HL-60 (cell line): ENCODE measurements at regions not wholly inside any gene's neighbourhood (a gene's known extent, or its start where the extent isn't known, plus 50 kb on each side); places are given as distances from the start of the nearest gene placed in this dataset.

Experiments used
- DNase-seq, 2 experiments: peaks; one replicate each; pipeline ENCODE4 v3.0.0-alpha.2; 2010 to 2020; ENCODE audit warnings: low read depth in 1 of 2, low spot score in 1 of 2
- H3K27ac ChIP-seq: fragments of 250-450 bp; sonication (Bioruptor Pico); replicated peaks from 2 replicates; pipeline ENCODE4 v1.5.1; 2020; ENCODE audit warnings: mild to moderate bottlenecking, moderate library complexity
- H3K27me3 ChIP-seq: fragments of 250-450 bp; sonication (Bioruptor Pico); 2 replicates; pipeline ENCODE4 v1.5.1; 2021; ENCODE audit warnings: mild to moderate bottlenecking, moderate library complexity; ENCODE audit not compliant: insufficient read depth, poor library complexity, severe bottlenecking
- H3K4me3 ChIP-seq: replicated peaks from 2 replicates; pipeline ENCODE4 v1.5.1; 2011; ENCODE audit warnings: mild to moderate bottlenecking, control low read depth, low read length; ENCODE audit not compliant: insufficient read depth
- GABPA ChIP-seq: IDR thresholded peaks from 2 replicates; pipeline ENCODE4 v1.6.1; 2012; ENCODE audit warnings: low read depth
- POLR2AphosphoS5 ChIP-seq: IDR thresholded peaks from 2 replicates; pipeline ENCODE4 v1.6.1; 2012; ENCODE audit warnings: low read depth
- REST ChIP-seq: IDR thresholded peaks from 2 replicates; pipeline ENCODE4 v1.6.1; 2012; ENCODE audit warnings: low read depth; ENCODE audit not compliant: insufficient replicate concordance
- SPI1 ChIP-seq: IDR thresholded peaks from 2 replicates; pipeline ENCODE4 v1.6.1; 2012; ENCODE audit warnings: low read depth, mild to moderate bottlenecking, borderline replicate concordance
- TF ChIP-seq, protein P1 (sequence below): IDR thresholded peaks from one replicate; pipeline ENCODE4 v1.5.1; 2011; ENCODE audit warnings: low read length, control low read depth, inconsistent platforms; ENCODE audit not compliant: insufficient read depth

GRCh38 chr6:105983763-105984162, 102.4 kb upstream of the PRDM1 start:
- no peak for TF ChIP-seq REST
- TF ChIP-seq GABPA = no peak
- TF ChIP-seq, protein P1, sequence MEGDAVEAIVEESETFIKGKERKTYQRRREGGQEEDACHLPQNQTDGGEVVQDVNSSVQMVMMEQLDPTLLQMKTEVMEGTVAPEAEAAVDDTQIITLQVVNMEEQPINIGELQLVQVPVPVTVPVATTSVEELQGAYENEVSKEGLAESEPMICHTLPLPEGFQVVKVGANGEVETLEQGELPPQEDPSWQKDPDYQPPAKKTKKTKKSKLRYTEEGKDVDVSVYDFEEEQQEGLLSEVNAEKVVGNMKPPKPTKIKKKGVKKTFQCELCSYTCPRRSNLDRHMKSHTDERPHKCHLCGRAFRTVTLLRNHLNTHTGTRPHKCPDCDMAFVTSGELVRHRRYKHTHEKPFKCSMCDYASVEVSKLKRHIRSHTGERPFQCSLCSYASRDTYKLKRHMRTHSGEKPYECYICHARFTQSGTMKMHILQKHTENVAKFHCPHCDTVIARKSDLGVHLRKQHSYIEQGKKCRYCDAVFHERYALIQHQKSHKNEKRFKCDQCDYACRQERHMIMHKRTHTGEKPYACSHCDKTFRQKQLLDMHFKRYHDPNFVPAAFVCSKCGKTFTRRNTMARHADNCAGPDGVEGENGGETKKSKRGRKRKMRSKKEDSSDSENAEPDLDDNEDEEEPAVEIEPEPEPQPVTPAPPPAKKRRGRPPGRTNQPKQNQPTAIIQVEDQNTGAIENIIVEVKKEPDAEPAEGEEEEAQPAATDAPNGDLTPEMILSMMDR = no peak
- TF ChIP-seq SPI1 = no peak
- no peak for TF ChIP-seq POLR2AphosphoS5
- no peak overlapping the region for H3K27ac ChIP-seq
- no peak for DNase-seq
- H3K27me3 ChIP-seq = no peaks in the 10 kb centered on the region
- H3K4me3 ChIP-seq = no peak overlapping the region

DNA sequence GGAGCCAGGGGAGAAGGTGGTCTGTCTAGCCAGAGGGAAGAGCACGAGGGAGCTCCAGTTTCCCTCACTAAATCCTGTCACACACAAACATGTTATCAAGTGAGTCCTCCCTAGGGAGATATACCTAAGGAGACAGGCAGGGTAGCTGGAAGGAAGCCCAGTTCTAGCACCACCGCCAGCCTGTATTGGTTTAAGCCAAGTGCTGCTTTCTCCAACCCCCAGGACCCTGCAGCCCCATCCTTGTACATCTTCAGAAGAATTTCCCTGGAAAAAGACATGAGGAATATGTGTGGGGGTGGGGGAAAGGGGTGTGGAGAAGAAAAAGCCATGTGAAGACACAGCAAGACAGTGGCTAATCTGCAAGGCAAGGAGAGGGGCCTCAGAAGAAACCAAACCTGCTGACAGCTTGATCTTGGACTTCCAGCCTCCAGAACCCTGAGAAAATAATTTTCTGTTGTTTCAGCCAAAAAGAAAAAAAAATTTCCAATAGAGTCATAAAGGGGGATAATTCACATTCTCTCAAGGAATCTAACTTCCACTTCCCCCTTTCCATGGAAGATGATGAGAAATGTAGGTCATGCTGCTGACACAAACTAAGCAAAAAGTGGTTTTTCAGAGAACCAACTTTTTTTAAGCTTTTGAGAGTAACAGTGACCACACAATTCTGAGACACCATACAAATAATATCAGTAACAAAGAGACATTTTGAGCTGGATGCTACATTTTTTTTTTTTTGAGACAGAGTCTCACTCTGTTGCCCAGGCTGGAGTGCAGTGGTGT, 103.2 kb upstream of the PRDM1 start:
- DNase-seq = no peak

GRCh38 chr6:105981888-105982358, 104.2 kb upstream of the PRDM1 start:
- Histone ChIP-seq H3K27ac (no peak overlapping the region), H3K27me3 (no peaks in the 10 kb centered on the region), H3K4me3 (no peak overlapping the region)
- DNase-seq = no peak
- TF ChIP-seq GABPA = no peak
- TF ChIP-seq REST = no peak
- TF ChIP-seq, protein P1 = no peak
- TF ChIP-seq POLR2AphosphoS5 = no peak
- no peak for TF ChIP-seq SPI1

More for the DNA sequence above, 103.2 kb upstream of the PRDM1 start:
- Histone ChIP-seq H3K4me3 (no peak overlapping the region), H3K27ac (no peak overlapping the region), H3K27me3 (no peaks in the 10 kb centered on the region)
- no peak for TF ChIP-seq GABPA
- TF ChIP-seq REST = no peak
- no peak for TF ChIP-seq SPI1
- TF ChIP-seq, protein P1 = no peak
- no peak for TF ChIP-seq POLR2AphosphoS5
